ENCODE measurements at regions not wholly inside any gene's neighbourhood (a gene's known extent, or its start where the extent isn't known, plus 50 kb on each side); places are given as distances from the start of the nearest gene placed in this dataset.
A peak's percentile ranks its signal among the peaks of the same experiment; 100 is the strongest.

- in situ Hi-C loops (cut with MboI; ENCODE audit: low pct_unique_long_range_greater_than_20kb in 2 of 9, low sequenced_read_pairs in 9 of 9, unreplicated experiment in 9 of 9) = no loop called here
- Histone ChIP-seq H3K27ac (no peak overlapping the region), H3K4me1 (replicated peaks in 1 of 2) (peaks cover 26 to 27% of the 10 kb centered on the region in 2 donors), H3K4me3 (no peak overlapping the region)
- ATAC-seq (replicated peaks in 6 of 8) = no peak
- WGBS, 10 experiments = 50 to 100% (median 100%) methylated on average over 1 to 3 of the region's 4 CpGs; no CpG with 5 or more reads in 3 of the 10 experiments
Measured at GRCh38 chr11:122232985-122233384, 117.0 kb upstream of the BLID start.

- Histone ChIP-seq H3K27ac (peak overlapping the region in 1 of 2 donors; percentile 8), H3K4me3 (no peak overlapping the region), H3K4me1 (replicated peaks in 1 of 2) (peaks cover 23 to 26% of the 10 kb centered on the region in 2 donors)
- in situ Hi-C loops (cut with MboI; ENCODE audit: low pct_unique_long_range_greater_than_20kb in 2 of 9, low sequenced_read_pairs in 9 of 9, unreplicated experiment in 9 of 9) = no loop called here
- no peak for ATAC-seq (replicated peaks in 6 of 8)
- WGBS, 10 experiments = 50 to 100% (median 85%) methylated on average over 2 to 7 of the region's 7 CpGs
Measured at GRCh38 chr11:122230385-122230755, 114.4 kb upstream of the BLID start.

DNA sequence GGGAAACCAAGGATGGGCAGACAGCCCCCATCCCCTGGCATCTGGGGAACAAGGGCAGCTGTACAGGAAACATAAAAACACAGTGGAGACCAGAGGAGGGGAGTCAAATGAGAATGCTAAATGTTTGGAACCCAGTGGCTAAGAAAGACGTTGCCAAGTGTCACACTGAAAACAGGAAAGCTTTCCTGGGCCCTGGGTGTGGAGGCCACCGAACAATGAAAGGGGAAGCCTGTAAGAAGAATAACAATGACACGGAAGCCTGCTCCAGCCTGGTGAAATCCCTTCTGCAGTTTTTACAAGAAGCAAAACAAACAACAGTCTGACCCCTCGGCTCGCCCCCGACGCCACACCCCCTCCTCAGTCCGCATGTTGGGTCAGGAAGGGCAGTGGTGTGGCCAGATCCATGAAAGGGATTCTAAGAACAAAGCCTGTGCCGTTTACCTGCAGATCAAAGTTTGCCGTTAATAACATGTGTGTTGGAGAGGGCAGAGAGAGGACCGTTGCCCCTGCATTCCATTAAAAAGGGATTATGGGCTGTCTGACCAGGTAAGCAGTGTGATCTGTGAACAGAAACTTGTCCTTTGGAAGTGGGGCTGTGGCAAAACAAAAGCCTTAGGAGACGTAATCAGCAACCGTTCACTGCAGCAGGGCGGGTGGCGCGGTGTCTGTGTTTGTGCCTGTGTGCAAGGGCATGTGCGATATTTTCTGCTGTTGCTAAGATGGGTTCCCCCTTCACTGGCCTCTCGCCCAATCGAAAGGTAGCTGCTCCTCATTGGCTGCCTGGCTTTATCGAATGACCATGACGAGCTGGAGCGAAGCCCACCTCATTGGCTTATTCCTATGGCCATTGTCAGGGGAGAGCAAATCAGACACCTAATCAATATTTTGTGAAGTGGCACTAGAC lies 113.7 kb upstream of the BLID start:
- 0 to 100% (median 41%) methylated on average over 2 to 15 of the region's 22 CpGs; no CpG with 5 or more reads in 2 of the 10 experiments for WGBS, 10 experiments
- Histone ChIP-seq H3K27ac (peak overlapping the region; percentile 10 to 79), H3K4me1 (replicated peaks in 1 of 2) (peaks cover 21 to 26% of the 10 kb centered on the region in 2 donors), H3K4me3 (peak overlapping the region in 1 of 5 donors; percentile 3)
- ATAC-seq (replicated peaks in 6 of 8) = peak in 5 of 8 experiments; percentile 69 to 85 (median 79)
- in situ Hi-C loops (cut with MboI; ENCODE audit: low pct_unique_long_range_greater_than_20kb in 2 of 9, low sequenced_read_pairs in 9 of 9, unreplicated experiment in 9 of 9) = no loop called here

GRCh38 chr11:122229078-122229477 lies 113.1 kb upstream of the BLID start:
- 0 to 25% (median 3%) methylated on average over 1 to 2 of the region's 2 CpGs; no CpG with 5 or more reads in 2 of the 10 experiments for WGBS, 10 experiments
- no peak overlapping the region for H3K4me3 ChIP-seq
- in situ Hi-C loops (cut with MboI; ENCODE audit: low pct_unique_long_range_greater_than_20kb in 2 of 9, low sequenced_read_pairs in 9 of 9, unreplicated experiment in 9 of 9) = no loop called here
- peak in 5 of 8 experiments; percentile 51 to 71 (median 65) for ATAC-seq (replicated peaks in 6 of 8)
- H3K4me1 ChIP-seq (replicated peaks in 1 of 2) = peaks cover 21 to 26% of the 10 kb centered on the region in 2 donors
- peak overlapping the region; percentile 10 to 79 for H3K27ac ChIP-seq

GRCh38 chr11:122226810-122227379 lies 110.9 kb upstream of the BLID start:
- Histone ChIP-seq H3K4me3 (no peak overlapping the region), H3K27ac (no peak overlapping the region), H3K4me1 (replicated peaks in 1 of 2) (peaks cover 21 to 26% of the 10 kb centered on the region in 2 donors)
- ATAC-seq (replicated peaks in 6 of 8) = peak in 4 of 8 experiments; percentile 25 to 72 (median 63)
- in situ Hi-C loops (cut with MboI; ENCODE audit: low pct_unique_long_range_greater_than_20kb in 2 of 9, low sequenced_read_pairs in 9 of 9, unreplicated experiment in 9 of 9) = no loop called here
- 0 to 100% (median 85%) methylated on average over 1 to 4 of the region's 4 CpGs; no CpG with 5 or more reads in 2 of the 10 experiments for WGBS, 10 experiments

- no peak overlapping the region for H3K27ac ChIP-seq
- 33 to 100% (median 90%) methylated on average over 1 to 2 of the region's 2 CpGs; no CpG with 5 or more reads in 6 of the 10 experiments for WGBS, 10 experiments
- peaks cover 17 to 21% of the 10 kb centered on the region in 2 donors for H3K4me1 ChIP-seq (replicated peaks in 1 of 2)
- ATAC-seq (replicated peaks in 6 of 8) = peak in 1 of 8 experiments; percentile 5
- in situ Hi-C loops (cut with MboI; ENCODE audit: low pct_unique_long_range_greater_than_20kb in 2 of 9, low sequenced_read_pairs in 9 of 9, unreplicated experiment in 9 of 9) = loop anchor here in 6 of 9 experiments (25.0 kb wide), 2 partner anchors 287 to 563 kb away; no protein-coding TSS in a partner anchor
- H3K4me3 ChIP-seq = no peak overlapping the region
Measured at GRCh38 chr11:122224867-122225266, 108.9 kb upstream of the BLID start.

GRCh38 chr11:122220321-122220720 lies 104.3 kb upstream of the BLID start:
- in situ Hi-C loops (cut with MboI; ENCODE audit: low pct_unique_long_range_greater_than_20kb in 2 of 9, low sequenced_read_pairs in 9 of 9, unreplicated experiment in 9 of 9) = loop anchor here in 6 of 9 experiments (25.0 kb wide), 2 partner anchors 292 to 558 kb away; no protein-coding TSS in a partner anchor
- Histone ChIP-seq H3K4me1 (replicated peaks in 1 of 2) (peaks cover 5 to 8% of the 10 kb centered on the region in 2 donors), H3K27ac (no peak overlapping the region), H3K4me3 (no peak overlapping the region)
- ATAC-seq (replicated peaks in 6 of 8) = peak in 1 of 8 experiments; percentile 23
- 73 to 100% (median 100%) methylated on average over 1 to 2 of the region's 2 CpGs; no CpG with 5 or more reads in 5 of the 10 experiments for WGBS, 10 experiments

GRCh38 chr11:122219791-122220190 lies 103.8 kb upstream of the BLID start:
- H3K27ac ChIP-seq = no peak overlapping the region
- peaks cover 5 to 11% of the 10 kb centered on the region in 2 donors for H3K4me1 ChIP-seq (replicated peaks in 1 of 2)
- no peak overlapping the region for H3K4me3 ChIP-seq
- ATAC-seq (replicated peaks in 6 of 8) = peak in 4 of 8 experiments; percentile 22 to 46 (median 27)
- 40 to 100% (median 80%) methylated on average over 1 to 3 of the region's 3 CpGs; no CpG with 5 or more reads in 1 of the 10 experiments for WGBS, 10 experiments
- in situ Hi-C loops (cut with MboI; ENCODE audit: low pct_unique_long_range_greater_than_20kb in 2 of 9, low sequenced_read_pairs in 9 of 9, unreplicated experiment in 9 of 9) = loop anchor here in 8 of 9 experiments (10.0 to 25.0 kb wide), 3 partner anchors 285 to 557 kb away; no protein-coding TSS in a partner anchor

DNA sequence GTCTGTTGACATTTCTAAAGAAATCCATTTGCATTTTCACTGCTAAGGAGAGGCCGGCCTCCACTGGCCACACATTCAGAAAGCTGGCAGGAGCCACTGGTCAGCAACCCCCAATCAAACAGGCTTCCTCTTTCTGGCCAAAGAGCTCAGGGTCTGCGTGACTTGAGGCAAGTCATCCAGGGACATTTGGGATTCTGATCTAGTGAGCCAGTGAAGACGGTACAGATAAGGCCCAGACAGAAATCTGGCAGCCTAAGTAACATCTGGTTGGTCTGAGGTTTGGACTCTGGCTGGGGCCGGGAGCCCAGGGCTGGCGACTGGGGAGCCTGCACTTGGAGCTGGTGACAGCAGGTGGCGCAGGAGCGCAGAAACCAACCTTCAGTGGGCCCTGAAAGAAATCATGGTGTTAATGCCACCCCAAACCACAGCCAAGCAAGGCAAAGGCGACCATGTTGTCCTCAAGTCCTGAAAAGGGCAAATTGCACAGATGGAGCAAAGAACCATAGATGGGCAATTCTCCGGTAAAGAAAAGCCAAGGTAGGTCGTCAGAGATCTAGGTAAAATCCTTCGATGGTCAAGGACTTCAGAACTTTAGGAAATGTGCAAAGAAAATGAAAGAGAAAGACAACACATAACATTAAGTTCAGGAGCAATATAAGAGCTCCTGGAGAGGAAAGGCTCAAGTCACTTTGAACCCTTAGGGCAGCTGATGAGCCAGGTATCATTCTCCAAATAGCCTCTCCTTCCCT lies 99.4 kb upstream of the BLID start:
- in situ Hi-C loops (cut with MboI; ENCODE audit: low pct_unique_long_range_greater_than_20kb in 2 of 9, low sequenced_read_pairs in 9 of 9, unreplicated experiment in 9 of 9) = loop anchor here in 8 of 9 experiments (10.0 to 25.0 kb wide), 3 partner anchors 289 to 553 kb away; no protein-coding TSS in a partner anchor
- WGBS, 10 experiments = 7 to 100% (median 42%) methylated on average over 1 to 8 of the region's 11 CpGs
- Histone ChIP-seq H3K27ac (no peak overlapping the region), H3K4me1 (replicated peaks in 1 of 2) (peaks cover 5 to 12% of the 10 kb centered on the region in 2 donors), H3K4me3 (no peak overlapping the region)
- peak; percentile 90 to 95 (median 92) for ATAC-seq (replicated peaks in 6 of 8)

DNA sequence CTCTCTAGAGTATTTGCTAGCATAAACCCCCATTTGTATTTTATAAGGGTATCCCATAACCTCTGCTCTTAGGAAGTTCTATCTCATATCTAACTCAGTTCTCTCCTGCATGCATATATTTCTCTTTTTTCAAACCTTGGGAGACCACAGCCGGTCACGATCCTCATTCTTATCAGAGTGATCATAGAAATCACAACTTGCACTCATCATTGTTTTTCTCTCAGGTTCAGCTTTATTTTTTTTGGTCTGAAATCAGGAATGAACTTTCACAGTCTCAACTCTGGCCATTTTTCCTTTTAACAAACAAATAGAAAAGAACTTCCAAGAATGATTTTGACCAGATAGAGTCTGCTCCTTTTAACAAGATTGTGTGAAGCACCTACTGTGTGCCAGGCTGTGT lies 98.6 kb upstream of the BLID start:
- Histone ChIP-seq H3K27ac (no peak overlapping the region), H3K4me1 (replicated peaks in 1 of 2) (peaks cover 3 to 17% of the 10 kb centered on the region in 2 donors), H3K4me3 (no peak overlapping the region)
- WGBS, 10 experiments = 18 to 100% (median 100%) methylated on average over 1 to 2 of the region's 2 CpGs; no CpG with 5 or more reads in 1 of the 10 experiments
- ATAC-seq (replicated peaks in 6 of 8) = no peak
- in situ Hi-C loops (cut with MboI; ENCODE audit: low pct_unique_long_range_greater_than_20kb in 2 of 9, low sequenced_read_pairs in 9 of 9, unreplicated experiment in 9 of 9) = loop anchor here in 8 of 9 experiments (10.0 to 25.0 kb wide), 3 partner anchors 290 to 552 kb away; no protein-coding TSS in a partner anchor

GRCh38 chr11:122214080-122214479 lies 98.1 kb upstream of the BLID start:
- Histone ChIP-seq H3K4me3 (no peak overlapping the region), H3K4me1 (replicated peaks in 1 of 2) (peaks cover 3 to 15% of the 10 kb centered on the region in 2 donors), H3K27ac (no peak overlapping the region)
- in situ Hi-C loops (cut with MboI; ENCODE audit: low pct_unique_long_range_greater_than_20kb in 2 of 9, low sequenced_read_pairs in 9 of 9, unreplicated experiment in 9 of 9) = loop anchor here in 8 of 9 experiments (10.0 to 25.0 kb wide), 3 partner anchors 291 to 552 kb away; no protein-coding TSS in a partner anchor
- no peak for ATAC-seq (replicated peaks in 6 of 8)

DNA sequence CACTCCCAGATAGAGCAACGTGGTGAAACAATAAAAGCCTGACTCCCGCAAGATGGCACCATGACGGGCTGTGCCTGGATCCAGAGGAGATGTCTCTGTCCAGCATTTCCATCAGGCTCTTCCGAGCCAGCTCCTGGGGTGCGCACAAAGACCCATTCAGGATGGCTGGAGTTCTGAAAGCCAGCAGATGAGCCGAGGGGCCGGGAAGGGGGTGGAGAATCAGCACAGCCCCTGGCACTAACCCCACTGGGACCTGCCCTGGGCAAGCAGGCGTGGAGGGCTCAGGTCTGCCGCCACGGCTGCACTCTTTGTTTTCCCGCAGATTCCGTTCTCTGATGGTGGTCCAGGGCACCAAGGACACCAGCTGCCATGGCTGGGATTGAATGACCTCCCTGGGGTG lies 97.2 kb upstream of the BLID start:
- 50 to 100% (median 80%) methylated on average over 2 to 4 of the region's 12 CpGs; no CpG with 5 or more reads in 6 of the 10 experiments for WGBS, 10 experiments
- in situ Hi-C loops (cut with MboI; ENCODE audit: low pct_unique_long_range_greater_than_20kb in 2 of 9, low sequenced_read_pairs in 9 of 9, unreplicated experiment in 9 of 9) = loop anchor here in 8 of 9 experiments (10.0 to 25.0 kb wide), 3 partner anchors 292 to 551 kb away; no protein-coding TSS in a partner anchor
- Histone ChIP-seq H3K4me1 (replicated peaks in 1 of 2) (peaks cover 3 to 15% of the 10 kb centered on the region in 2 donors), H3K27ac (no peak overlapping the region), H3K4me3 (no peak overlapping the region)
- ATAC-seq (replicated peaks in 6 of 8) = no peak
